GM12878 (cell line): ENCODE measurements at regions not wholly inside any gene's neighbourhood (a gene's known extent, or its start where the extent isn't known, plus 50 kb on each side); places are given as distances from the start of the nearest gene placed in this dataset.

Source experiments
- ATAC-seq: fragments of 200-7000 bp; cut with Tn5 transposase; 3 replicates; pipeline ENCODE4 v1.9.1; 2020; ENCODE audit warnings: mild to moderate bottlenecking, moderate library complexity
- BruUV-seq: library from RNA; stranded (reverse); fragments of 400-500 nt; replicated peaks from 2 replicates; lab custom pipeline; 2021; lab: Mats Ljungman, UMichigan
- CTCF ChIA-PET: fragments of 300-600 bp; sonication (Branson Sonifier 250); formaldehyde crosslinking; extraction: SDS; loops from one replicate; lab custom pipeline; 2021; ENCODE audit warnings: inconsistent platforms; lab: Yijun Ruan, JAX
- POLR2A ChIA-PET: fragments of 350-600 bp; formaldehyde crosslinking; extraction: SDS; loops from one replicate; lab custom pipeline; 2021; ENCODE audit warnings: inconsistent platforms; lab: Charles Lee
- RAD21 ChIA-PET: fragments of 300-600 bp; sonication (Branson Sonifier 250); formaldehyde crosslinking; loops from one replicate; lab custom pipeline; 2023; ENCODE audit warnings: antibody characterized with exemption; ENCODE audit not compliant: unreplicated experiment; lab: Charles Lee
- SMC1A ChIA-PET: fragments of 300-600 bp; sonication (Branson Sonifier 250); formaldehyde crosslinking; loops from one replicate; lab custom pipeline; 2023; ENCODE audit not compliant: unreplicated experiment, uncharacterized antibody; lab: Charles Lee
- DNase-seq: peaks from one replicate; pipeline ENCODE4 v3.0.0-alpha.2; 2011; ENCODE audit warnings: low read depth, low spot score
- FAIRE-seq: peaks from 3 replicates; lab custom pipeline; 2011; peaks lifted over from hg19 to GRCh38; lab: Jason Lieb, UNC
- H2AFZ ChIP-seq: 2 replicates; pipeline ENCODE4 v1.6.0; 2011; ENCODE audit warnings: low read depth, low read length, control low read depth; ENCODE audit not compliant: control insufficient read depth
- H3K27ac ChIP-seq: 2 replicates; pipeline ENCODE4 v1.5.1; 2011; ENCODE audit warnings: control low read depth; ENCODE audit not compliant: control insufficient read depth, insufficient read depth
- H3K27me3 ChIP-seq, 2 experiments: replicated peaks in 1 of 2; 2 replicates each; pipeline versions ENCODE4 v1.6.0 to v1.6.1; 2011; ENCODE audit warnings: low read length in 1 of 2; ENCODE audit not compliant: control insufficient read depth in 2 of 2, insufficient read depth in 2 of 2
- H3K36me3 ChIP-seq, 2 experiments: 2 replicates each; pipeline ENCODE4 v1.5.1; 2011; ENCODE audit warnings: low read length in 1 of 2; ENCODE audit not compliant: control insufficient read depth in 2 of 2, insufficient read depth in 2 of 2
- H3K4me1 ChIP-seq: 2 replicates; pipeline ENCODE4 v1.6.1; 2011; ENCODE audit warnings: mild to moderate bottlenecking, low read length, moderate library complexity, mixed read lengths; ENCODE audit not compliant: control insufficient read depth, insufficient read depth
- H3K4me2 ChIP-seq: 2 replicates; pipeline ENCODE4 v1.6.0; 2011; ENCODE audit warnings: control low read depth; ENCODE audit not compliant: control insufficient read depth, insufficient read depth
- H3K4me3 ChIP-seq: fragments of 200-600 bp; sonication (generic); 2 replicates; pipeline ENCODE4 v1.5.1; 2016
- H3K79me2 ChIP-seq: 2 replicates; pipeline ENCODE4 v1.6.0; 2011; ENCODE audit warnings: low read length; ENCODE audit not compliant: control insufficient read depth, insufficient read depth
- H3K9ac ChIP-seq: 2 replicates; pipeline ENCODE4 v1.8.0; 2011; ENCODE audit warnings: low read length, control low read depth, mixed read lengths; ENCODE audit not compliant: control insufficient read depth, insufficient read depth
- H3K9me3 ChIP-seq: replicated peaks from 3 replicates; pipeline ENCODE4 v1.5.1; 2011; ENCODE audit warnings: mild to moderate bottlenecking, low read length; ENCODE audit not compliant: control insufficient read depth, insufficient read depth
- H4K20me1 ChIP-seq: 2 replicates; pipeline ENCODE4 v1.6.0; 2011; ENCODE audit not compliant: control insufficient read depth, insufficient read depth
- E4F1 ChIP-seq: fragments of 450-650 bp; IDR thresholded peaks from 2 replicates; pipeline ENCODE4 v1.6.1; 2018; ENCODE audit warnings: borderline replicate concordance, mild to moderate bottlenecking; ENCODE audit not compliant: partially characterized antibody
- KDM1A ChIP-seq: fragments of 200-600 bp; sonication (generic); IDR thresholded peaks from 2 replicates; pipeline ENCODE4 v1.6.1; 2016; ENCODE audit warnings: borderline replicate concordance
- MXI1 ChIP-seq: fragments of 150-350 bp; IDR thresholded peaks from 2 replicates; pipeline ENCODE4 v1.6.1; 2011; ENCODE audit warnings: low read depth, mild to moderate bottlenecking, inconsistent platforms, low read length, improper control_type of control experiment
- NR2C2 ChIP-seq: IDR thresholded peaks from 2 replicates; pipeline ENCODE4 v1.6.1; 2011; ENCODE audit warnings: borderline replicate concordance, low read depth; ENCODE audit not compliant: control insufficient read depth, insufficient read length
- RFX5 ChIP-seq: IDR thresholded peaks from 2 replicates; pipeline ENCODE4 v1.6.1; 2011; ENCODE audit warnings: low read depth, low read length, improper control_type of control experiment
- RUNX3 ChIP-seq: IDR thresholded peaks from 2 replicates; pipeline ENCODE4 v1.6.1; 2012; ENCODE audit warnings: low read length, inconsistent platforms
- SMARCA5 ChIP-seq: fragments of 450-650 bp; IDR thresholded peaks from 2 replicates; pipeline ENCODE4 v1.6.1; 2017; ENCODE audit warnings: mild to moderate bottlenecking
- TCF3 ChIP-seq: IDR thresholded peaks from 2 replicates; pipeline ENCODE4 v1.6.1; 2012; ENCODE audit warnings: low read depth, mild to moderate bottlenecking, low read length, borderline replicate concordance; ENCODE audit not compliant: insufficient read depth
- USF2 ChIP-seq: IDR thresholded peaks from 2 replicates; pipeline ENCODE4 v1.6.1; 2011; ENCODE audit warnings: low read depth, low read length, improper control_type of control experiment, borderline replicate concordance
- YBX1 ChIP-seq: fragments of 450-650 bp; IDR thresholded peaks from 2 replicates; pipeline ENCODE4 v1.6.1; 2016; ENCODE audit warnings: antibody characterized with exemption
- ZNF592 ChIP-seq: fragments of 450-650 bp; IDR thresholded peaks from 2 replicates; pipeline ENCODE4 v1.6.1; 2017; ENCODE audit warnings: mild to moderate bottlenecking, moderate library complexity
- WGBS: methylation state at CpG from one replicate; pipeline ENCODE4 v1.1.6; 2016; ENCODE audit warnings: low lambda C conversion rate; ENCODE audit not compliant: insufficient replicate concordance, insufficient coverage; ENCODE audit errors: missing lambda C conversion rate; 5-methylcytosine and 5-hydroxymethylcytosine counted together
- in situ Hi-C: fragments of 300-500 bp; cut with MboI; formaldehyde crosslinking; loops from 9 replicates; pipeline ENCODE4 v1.14.3; 2018; ENCODE audit warnings: mixed read lengths
- intact Hi-C: fragments of 100-400 bp; cut with micrococcal nuclease; formaldehyde crosslinking; loops from one replicate; pipeline ENCODE4 v1.14.2; 2022; ENCODE audit not compliant: unreplicated experiment

GRCh38 chr9:74007833-74008232 is 489.3 kb upstream of the RORB start:
- no peaks in the 10 kb centered on the region for H3K79me2 ChIP-seq
- H3K9me3 ChIP-seq: no peaks in the 10 kb centered on the region
- no peaks in the 10 kb centered on the region for H3K36me3 ChIP-seq
- H4K20me1 ChIP-seq: no peaks in the 10 kb centered on the region
- WGBS: 43% methylated on average over 3 of the region's 3 CpGs
- H3K27me3 ChIP-seq: no peaks in the 10 kb centered on the region
- TF ChIP-seq KDM1A: no peak
- no peak for TF ChIP-seq ZNF592
- BruUV-seq: no TSS peak
- DNase-seq (no peak), ATAC-seq (no peak), FAIRE-seq (no peak)
- SMC1A ChIA-PET: no interaction called here
- in situ Hi-C loops: no loop called here
- no peak overlapping the region for H3K27ac ChIP-seq
- intact Hi-C loops: no loop called here
- H3K4me3 ChIP-seq: no peak overlapping the region
- RAD21 ChIA-PET: interaction anchor here (0.7 kb wide), 1 partner anchor 9 kb away, joined by 3 read pairs; no protein-coding TSS in a partner anchor
- H3K9ac ChIP-seq: no peak overlapping the region
- CTCF ChIA-PET: no interaction called here
- H3K4me2 ChIP-seq: no peak overlapping the region
- H3K4me1 ChIP-seq: no peaks in the 10 kb centered on the region
- no peak overlapping the region for H2AFZ ChIP-seq
- POLR2A ChIA-PET: no interaction called here

GRCh38 chr9:74016004-74016403 is 481.1 kb upstream of the RORB start:
- DNase-seq: no peak
- ChIA-PET CTCF (no interaction called here), SMC1A (interaction anchor here (0.6 kb wide), 1 partner anchor 671 kb away, joined by 3 read pairs; no protein-coding TSS in a partner anchor), RAD21 (no interaction called here), POLR2A (no interaction called here)
- Histone ChIP-seq H3K9ac (no peak overlapping the region), H3K4me1 (no peaks in the 10 kb centered on the region), H3K4me3 (no peak overlapping the region), H2AFZ (no peak overlapping the region), H3K36me3 (no peaks in the 10 kb centered on the region), H3K79me2 (no peaks in the 10 kb centered on the region), H3K27me3 (no peaks in the 10 kb centered on the region), H3K27ac (no peak overlapping the region), H3K9me3 (no peaks in the 10 kb centered on the region), H3K4me2 (no peak overlapping the region), H4K20me1 (no peaks in the 10 kb centered on the region)
- no peak for FAIRE-seq
- intact Hi-C loops (no loop called here), in situ Hi-C loops (no loop called here)
- no peak for ATAC-seq
- no TSS peak for BruUV-seq
- TF ChIP-seq TCF3: no peak
- TF ChIP-seq SMARCA5: no peak
- no peak for TF ChIP-seq RFX5
- TF ChIP-seq MXI1: no peak
- no peak for TF ChIP-seq NR2C2
- TF ChIP-seq RUNX3: no peak
- TF ChIP-seq YBX1: no peak
- TF ChIP-seq USF2: no peak
- no peak for TF ChIP-seq E4F1
